Raji (cell line): ENCODE measurements at regions not wholly inside any gene's neighbourhood (a gene's known extent, or its start where the extent isn't known, plus 50 kb on each side); places are given as distances from the start of the nearest gene placed in this dataset.

ENCODE experiments used
- POLR2A ChIP-seq: IDR thresholded peaks from 2 replicates; pipeline ENCODE4 v1.6.1; 2011; ENCODE audit warnings: low read depth, low read length, control low read depth; ENCODE audit not compliant: insufficient read depth

- TF ChIP-seq POLR2A, result no peak
These were observed 200.4 kb downstream of the IRF8 start for GRCh38 chr16:86099326-86099725.

- TF ChIP-seq POLR2A, result no peak
These were observed 201.5 kb downstream of the IRF8 start for GRCh38 chr16:86100205-86101136.

GRCh38 chr16:86101137-86101896 is 202.4 kb downstream of the IRF8 start:
- TF ChIP-seq POLR2A, result no peak

GRCh38 chr16:86101897-86102157 is 202.9 kb downstream of the IRF8 start:
- no peak for TF ChIP-seq POLR2A

GRCh38 chr16:86103320-86103719 is 204.4 kb downstream of the IRF8 start:
- TF ChIP-seq POLR2A, result no peak

- no peak for TF ChIP-seq POLR2A
These were observed 205.6 kb downstream of the IRF8 start for GRCh38 chr16:86104537-86105048.

- TF ChIP-seq POLR2A, result no peak
These were observed 208.4 kb downstream of the IRF8 start for GRCh38 chr16:86107215-86107825.

GRCh38 chr16:86108062-86108461 is 209.1 kb downstream of the IRF8 start:
- no peak for TF ChIP-seq POLR2A

GRCh38 chr16:86110134-86110533 is 211.2 kb downstream of the IRF8 start:
- no peak for TF ChIP-seq POLR2A

- no peak for TF ChIP-seq POLR2A
These were observed 211.8 kb downstream of the IRF8 start for GRCh38 chr16:86110726-86111125.

GRCh38 chr16:86112178-86112577 is 213.2 kb downstream of the IRF8 start:
- no peak for TF ChIP-seq POLR2A

- TF ChIP-seq POLR2A, result no peak
These were observed 218.3 kb downstream of the IRF8 start for GRCh38 chr16:86117235-86117634.

- TF ChIP-seq POLR2A, result no peak
These were observed 218.8 kb downstream of the IRF8 start for GRCh38 chr16:86117756-86118155.

- TF ChIP-seq POLR2A, result no peak
These were observed 219.7 kb downstream of the IRF8 start for GRCh38 chr16:86118467-86119307.
